Stimulated activated CD4-positive, alpha-beta T cell treated with anti-CD3 and anti-CD28 coated beads, Interleukin-4, amount 100 ng/mL, for 48 hours (primary cell): ENCODE measurements at regions not wholly inside any gene's neighbourhood (a gene's known extent, or its start where the extent isn't known, plus 50 kb on each side); places are given as distances from the start of the nearest gene placed in this dataset.

ENCODE experiments used
- DNase-seq, 2 donors: peaks; one replicate each; pipeline ENCODE4 v3.0.0-alpha.2; 2020; ENCODE audit warnings: low read depth in 2 of 2

DNA sequence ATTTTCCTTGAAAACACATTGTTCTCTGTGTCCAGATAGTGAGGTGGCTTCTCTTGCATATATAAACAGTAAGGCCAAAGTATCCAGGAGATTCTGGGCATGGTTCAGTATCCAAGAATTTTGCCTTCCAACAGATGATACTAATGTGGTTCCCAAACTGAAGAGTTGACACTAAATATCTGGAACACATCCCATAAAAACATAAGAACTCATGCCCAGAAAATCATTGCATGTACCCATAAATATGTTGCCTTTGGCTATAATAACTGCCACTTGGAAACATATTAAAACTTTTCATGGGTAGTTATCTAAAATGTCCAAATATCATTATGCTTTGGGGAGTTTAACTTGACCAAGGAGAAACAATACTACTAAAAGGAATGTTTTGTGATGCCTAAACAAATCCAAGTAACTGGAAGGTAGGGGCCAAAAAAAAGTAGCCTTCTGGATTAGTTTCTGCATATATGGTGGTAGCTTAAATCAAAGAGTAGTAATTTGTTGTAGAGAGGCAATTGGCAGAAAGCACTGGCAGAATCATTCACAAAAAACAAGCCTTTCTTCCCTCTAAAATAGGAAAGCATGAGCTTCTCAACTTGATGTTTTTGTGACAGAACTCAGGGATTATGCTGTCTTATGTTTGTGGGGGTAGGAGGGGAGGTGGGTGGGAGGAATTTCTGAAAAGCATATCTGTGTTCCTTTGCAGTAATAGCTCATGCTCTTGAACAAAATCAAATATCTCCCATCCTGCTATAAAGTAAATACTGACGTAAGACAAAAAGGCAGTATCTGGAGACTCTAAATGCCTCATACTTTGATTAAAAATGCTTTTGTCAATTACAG is 753.9 kb downstream of the TUSC7 start:
- DNase-seq: no peak

DNA sequence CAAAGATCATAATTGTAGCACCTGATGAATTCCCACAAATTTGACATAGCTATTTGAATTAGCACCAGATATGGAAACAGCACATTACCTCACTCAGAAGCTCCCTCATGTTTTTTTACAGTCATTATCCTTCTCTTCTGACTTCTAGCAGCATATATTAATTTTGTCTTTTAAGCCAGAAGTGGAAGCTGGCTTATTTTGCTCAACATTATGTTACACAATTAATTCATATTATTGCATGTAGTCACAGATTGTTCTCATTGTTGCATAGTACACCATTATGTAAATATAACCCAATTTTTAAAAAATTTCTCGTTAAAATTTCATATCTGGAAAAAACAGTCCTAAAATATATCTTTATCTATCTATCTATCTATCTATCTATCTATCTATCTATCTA is 762.3 kb downstream of the TUSC7 start:
- DNase-seq: no peak

DNA sequence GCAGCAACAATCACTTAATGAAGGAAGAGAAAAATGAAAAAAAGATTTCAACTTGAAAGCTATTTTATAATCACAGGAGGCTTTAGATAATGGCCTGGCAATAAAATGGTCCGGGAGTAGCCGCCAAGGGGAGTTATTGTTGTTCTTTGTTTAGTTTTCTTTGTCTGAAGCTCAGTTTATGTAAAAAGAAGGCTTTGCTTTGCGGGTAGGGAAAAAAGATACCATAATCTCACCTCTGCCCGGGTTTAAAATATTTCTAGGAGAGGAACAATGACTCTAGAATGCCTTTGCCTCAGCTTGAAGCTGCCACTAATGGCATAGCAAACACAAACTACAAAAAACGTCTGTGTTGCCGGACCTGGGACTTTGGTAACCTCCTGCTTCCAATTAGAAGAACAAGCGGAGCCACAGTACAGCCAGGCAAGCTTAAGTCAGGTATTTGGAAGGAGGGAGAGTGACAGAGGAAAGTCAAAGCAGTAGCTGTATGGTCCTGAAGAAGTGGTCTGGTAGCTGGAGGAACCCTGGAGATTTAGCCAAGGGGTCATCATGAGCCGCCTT is 764.5 kb downstream of the TUSC7 start:
- no peak for DNase-seq

DNA sequence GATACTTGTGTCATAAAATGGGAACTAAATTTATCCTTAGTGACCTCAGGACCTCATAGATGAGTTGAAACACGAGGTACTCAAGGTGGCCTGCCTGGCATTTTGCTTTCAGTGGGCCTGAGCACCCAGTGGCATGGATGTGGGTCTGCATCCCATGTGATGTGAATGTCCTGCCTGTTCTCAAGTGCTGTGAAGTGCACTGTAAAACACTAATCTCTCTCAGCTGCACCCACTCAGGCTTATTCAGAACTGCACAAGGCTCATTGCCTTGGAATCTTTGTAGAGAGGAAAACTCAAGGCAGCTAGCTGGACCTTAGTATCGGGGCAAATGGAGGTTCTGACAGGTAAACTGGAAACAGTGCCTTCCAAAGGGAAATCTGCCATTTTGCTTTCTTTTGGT is 767.0 kb downstream of the TUSC7 start:
- DNase-seq: no peak

DNA sequence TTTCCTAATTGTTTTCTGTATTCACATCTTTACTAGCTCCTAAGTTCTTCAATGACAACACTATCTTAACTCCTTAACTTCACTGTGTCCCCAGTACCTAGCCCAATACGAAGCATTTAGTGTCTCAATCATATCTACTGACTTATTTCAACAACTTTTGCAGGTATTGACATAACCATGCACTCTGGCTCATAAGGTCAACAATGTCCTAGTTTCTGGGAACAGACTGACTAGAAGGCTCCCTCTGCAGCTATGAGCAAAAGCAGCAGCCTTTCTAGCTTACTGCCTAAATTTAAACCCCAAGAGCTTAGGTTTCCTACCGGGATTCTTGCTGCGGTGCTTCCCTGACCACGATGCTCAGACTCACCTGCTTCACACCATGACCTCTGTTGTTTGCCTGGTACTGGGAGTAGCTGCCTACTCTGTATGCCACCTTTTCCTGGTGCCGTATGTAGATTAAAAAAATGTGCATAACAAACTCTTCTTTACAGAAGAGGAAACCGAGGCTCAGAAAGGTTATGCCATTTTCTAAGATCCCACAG is 767.7 kb downstream of the TUSC7 start:
- DNase-seq: no peak

DNA sequence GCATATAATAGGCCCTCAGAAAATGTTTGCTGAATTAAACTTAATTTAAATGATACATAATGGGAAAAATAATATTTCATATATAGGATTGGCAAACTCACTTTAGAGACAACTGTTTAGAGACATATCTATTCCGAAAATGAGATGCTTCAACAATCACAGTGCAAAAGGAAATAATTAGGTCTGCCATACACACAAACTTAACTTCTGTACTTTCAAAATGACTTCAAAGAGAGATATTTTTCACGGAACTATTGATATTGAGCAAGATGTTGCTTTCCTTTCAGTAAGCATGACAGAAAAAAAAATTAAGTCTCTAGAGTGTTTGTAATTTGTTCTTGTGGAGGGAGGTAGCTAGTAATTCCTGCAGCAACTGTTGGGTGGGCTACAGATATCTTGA is 769.5 kb downstream of the TUSC7 start:
- no peak for DNase-seq

DNA sequence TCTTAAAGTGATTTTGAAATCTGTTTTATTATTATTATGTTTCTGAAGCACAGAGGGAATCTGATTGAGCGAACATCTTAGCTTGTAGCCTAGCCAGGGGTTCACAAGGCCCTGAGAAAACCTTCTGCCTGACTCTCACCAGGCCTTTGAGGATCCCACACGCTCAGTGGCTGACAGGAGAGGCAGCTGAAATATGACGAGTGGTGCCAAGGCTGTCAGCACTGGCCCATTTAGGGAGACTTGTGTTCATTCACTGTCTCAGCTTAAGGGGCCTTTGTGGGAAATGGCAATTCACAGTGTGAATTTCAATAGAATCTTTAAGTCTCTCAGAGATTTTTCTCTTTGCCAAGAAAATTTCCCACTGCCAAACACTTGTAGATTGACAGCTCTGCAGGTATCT is 770.9 kb downstream of the TUSC7 start:
- no peak for DNase-seq

DNA sequence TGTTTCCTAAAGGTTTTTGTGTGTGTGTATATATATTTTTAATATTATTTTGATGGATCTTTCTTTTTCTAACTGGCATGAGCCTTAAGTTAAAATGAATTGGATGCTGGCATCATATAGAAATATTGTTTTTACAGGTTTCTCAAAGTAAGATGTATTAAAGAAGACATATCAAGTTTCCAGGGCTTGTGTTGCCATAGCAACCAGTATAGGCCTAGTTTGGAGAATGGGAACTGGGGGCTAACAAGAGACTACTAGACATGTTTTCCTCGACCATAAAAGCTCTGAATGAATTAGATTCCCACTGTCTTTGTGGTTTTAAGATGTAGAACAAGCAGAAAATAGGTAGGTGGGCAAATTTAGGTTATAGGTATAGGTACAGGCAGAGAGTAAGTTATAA is 771.4 kb downstream of the TUSC7 start:
- DNase-seq: no peak

DNA sequence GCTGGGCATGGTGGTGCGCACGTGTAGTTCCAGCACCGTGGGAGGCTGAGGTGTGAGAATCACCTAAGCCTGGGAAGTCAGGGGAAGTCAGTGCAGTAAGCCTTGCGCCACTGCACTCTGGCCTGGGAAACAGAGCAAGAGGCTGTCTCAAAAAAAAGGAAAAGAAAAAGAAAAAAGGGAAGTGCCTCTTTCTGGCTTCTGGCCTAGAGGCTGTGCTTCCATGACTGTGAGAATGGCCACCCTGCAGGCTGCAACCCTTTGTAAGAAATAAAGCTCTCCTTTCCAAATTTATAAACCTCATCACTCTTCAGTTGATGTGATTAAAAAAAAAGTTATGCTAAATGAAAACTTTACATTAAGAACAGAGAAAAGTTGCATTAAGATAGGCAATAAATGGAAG is 774.3 kb downstream of the TUSC7 start:
- no peak for DNase-seq

DNA sequence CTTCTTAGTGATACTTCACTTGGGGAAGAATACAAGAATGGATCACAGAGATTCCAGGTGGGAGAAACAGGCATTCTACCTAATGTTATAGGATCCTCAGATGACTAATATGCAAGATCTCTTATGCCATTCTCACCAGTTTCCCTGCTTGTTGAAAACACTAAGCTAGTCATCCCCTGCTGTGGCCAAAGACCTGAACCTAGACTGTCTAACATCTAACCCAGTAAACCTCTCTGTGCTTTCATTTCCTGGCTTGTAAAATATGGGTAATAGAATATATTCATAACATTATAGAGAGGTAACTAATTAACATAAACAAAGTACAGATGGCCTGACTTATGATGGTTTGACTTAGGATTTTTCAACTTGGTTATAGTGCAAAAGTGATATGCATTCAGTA is 776.3 kb downstream of the TUSC7 start:
- no peak for DNase-seq

DNA sequence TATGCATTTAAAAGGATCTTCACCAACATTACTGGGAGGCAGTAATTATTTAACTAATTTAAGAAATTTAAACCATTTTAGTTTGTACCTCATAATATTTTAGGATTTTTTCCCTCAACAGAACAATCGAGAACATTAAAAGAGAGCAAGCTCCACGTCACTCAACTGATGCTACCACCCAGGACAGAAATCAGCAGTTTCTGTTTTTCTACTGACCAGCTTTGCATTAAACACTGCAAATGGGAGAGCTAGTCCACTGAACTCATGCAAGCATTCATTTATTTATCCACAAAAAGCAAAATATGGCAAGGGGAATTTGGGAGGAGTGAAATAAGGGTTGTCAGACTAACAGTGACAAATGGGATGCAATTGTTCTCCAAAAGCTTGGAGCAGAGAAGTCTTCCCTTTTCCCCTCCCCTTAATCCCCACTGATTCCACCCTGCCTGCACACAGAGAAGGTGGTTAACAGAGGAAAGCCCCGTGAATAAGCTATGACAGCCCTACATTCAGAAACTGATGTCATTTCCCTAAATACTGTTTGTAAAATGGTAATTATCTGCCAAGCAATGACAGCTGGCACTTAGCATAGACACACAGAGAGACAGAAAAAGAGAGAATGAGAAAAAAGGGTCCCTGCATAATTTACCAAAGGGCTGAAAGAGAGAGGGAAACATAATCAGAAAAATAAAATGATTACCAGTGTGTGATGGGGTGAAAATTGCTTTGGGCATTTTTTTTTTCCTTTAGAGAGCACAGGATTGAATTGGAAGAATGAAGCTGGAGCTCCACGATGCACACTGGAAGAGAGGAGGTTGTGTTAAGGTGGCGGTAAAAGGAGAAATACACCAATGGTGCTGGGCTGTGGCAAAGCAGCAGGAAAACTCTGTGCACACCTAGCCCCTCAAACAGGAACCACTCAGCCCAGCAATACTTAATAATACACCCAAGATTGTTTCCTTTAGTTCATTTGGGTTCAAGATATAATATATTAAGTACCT is 777.4 kb downstream of the TUSC7 start:
- DNase-seq: no peak

DNA sequence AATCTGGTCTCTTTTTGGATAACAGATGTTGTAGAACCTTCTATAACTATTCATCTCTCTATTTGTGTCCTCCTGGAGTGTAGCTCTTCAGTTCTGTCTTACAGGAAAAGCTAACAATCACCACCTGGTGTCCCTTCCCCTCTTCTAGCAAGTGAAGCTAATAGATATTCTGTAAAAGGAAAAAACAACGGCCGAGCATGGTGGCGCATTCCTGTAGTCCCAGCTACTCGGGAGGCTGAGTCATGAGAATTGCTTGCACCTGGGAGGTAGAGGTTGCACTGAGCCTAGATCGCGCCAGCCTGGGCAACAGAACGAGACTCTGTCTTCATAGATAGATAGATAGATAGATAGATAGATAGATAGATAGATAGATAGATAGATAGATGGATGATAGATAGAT is 779.4 kb downstream of the TUSC7 start:
- DNase-seq: no peak

DNA sequence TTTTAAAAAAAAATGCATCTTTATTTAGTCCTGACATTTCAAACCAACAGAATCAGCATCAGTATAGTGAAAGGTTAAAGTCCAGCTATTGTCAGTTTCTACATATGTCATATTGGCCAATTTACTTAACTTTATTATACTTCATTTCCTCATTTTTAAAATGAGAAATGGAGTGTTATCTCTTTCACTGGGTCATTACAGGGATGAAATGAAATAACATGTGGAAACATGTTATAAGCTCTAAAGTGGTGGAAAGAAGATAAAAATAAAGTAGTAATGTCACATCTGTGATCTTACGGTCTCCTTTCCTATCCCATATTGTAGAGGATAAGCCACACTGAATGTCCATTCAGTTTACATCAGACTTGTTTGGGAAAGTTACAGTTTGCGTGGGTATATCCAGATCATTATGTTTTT is 780.1 kb downstream of the TUSC7 start:
- no peak for DNase-seq

DNA sequence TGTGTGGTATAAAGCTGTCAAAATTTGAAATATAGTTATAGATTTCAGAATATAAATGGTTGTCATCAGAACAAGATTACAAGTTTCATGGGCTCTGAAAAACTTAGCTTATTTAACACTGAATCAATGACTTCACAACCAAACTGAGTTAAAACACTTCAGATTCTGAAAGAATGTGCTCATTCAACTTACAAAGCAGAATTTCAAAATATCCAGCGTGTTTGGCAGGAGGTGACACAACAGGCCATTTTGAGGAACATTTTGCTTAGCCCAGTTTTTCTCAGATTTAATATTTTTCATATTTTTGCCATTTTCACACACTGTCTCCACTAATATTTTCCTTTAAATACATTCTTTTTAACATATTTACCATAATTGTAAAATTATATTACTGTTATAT is 781.1 kb downstream of the TUSC7 start:
- no peak for DNase-seq

DNA sequence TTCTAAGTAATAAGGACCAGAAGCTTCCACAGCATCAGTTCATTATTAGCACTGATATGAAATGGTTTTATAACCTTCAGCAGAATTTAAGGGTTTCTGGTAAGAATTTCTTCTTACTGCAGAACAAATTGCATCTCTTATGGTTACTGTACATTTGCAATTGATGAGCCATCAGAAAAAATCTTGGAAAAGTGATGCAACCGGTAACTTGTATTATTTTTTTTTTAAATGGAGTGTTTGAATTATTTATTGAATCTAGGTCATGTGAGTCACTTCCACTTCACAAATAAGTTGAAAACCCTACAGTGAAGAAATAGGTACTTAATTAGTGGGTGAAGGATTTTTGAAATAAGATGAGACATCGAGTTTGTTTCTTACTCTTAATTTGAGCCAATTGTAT is 786.0 kb downstream of the TUSC7 start:
- DNase-seq: no peak

DNA sequence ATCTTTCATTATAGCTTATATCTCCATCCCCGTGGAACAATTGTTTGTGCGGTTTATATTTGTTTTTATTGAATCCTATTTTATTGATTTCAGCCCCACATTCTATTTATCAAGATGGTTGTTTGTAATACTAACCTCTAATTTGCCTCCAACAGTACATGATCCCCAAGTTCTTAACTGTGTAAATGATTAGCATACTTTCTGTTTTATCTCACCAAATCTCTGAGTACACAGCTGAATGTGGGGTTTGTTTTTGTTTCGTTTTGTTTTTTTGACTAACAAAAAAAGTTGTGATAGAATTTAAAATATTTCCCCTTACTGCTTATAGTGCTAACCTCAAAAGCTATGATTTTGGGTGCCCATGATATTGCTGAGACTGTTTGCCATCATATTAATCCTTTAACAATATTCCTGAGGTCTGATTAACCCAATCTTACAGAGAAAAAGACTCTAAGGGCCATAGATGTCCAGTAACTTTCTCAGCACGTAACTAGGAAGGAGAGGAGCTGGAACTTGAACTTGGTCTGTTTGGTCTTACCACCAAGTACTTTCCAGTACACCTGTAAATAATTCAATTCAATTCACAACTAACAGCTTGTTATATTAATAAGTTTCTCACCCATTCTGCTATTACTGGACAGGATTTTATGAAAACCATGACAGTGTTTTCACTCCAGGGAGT is 789.8 kb downstream of the TUSC7 start:
- DNase-seq: no peak

DNA sequence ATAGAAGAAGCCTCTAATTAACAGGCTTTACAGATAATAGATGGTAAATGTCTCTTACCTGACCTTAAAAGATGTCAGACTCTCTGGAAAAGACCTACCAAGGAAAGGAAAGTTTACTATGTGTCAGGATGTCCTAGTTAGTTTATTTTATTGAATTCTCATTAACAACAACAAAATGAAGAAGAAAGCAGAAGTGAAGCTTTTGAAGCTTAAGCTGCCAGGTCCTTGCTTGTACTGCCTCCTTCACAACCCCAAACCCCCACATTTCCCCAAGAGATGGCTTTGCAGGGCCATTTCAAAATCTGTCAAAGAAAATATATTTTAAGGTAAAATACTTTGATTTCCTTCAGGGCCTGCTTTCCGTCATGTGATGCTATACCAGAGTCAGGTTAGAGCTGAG is 798.4 kb downstream of the TUSC7 start:
- no peak for DNase-seq

DNA sequence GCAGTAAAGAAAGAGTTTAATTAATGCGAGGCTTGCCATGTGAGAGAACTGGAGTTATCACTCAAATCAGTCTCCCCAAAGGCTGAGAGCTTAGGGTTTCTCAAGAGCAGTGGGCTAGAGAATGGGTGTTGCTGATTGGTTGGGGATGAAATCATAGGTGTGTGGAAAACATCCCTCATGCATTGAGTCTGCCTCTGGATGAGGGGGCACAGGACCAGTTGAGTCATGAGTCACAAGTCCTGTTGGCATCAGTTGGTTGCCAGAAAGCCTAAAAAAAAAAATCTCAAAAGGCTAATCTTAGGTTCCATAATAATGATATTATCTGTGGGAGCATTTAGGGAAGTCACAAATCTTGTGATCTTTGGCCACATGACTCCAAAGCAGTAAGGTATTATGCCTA is 800.3 kb downstream of the TUSC7 start:
- no peak for DNase-seq

DNA sequence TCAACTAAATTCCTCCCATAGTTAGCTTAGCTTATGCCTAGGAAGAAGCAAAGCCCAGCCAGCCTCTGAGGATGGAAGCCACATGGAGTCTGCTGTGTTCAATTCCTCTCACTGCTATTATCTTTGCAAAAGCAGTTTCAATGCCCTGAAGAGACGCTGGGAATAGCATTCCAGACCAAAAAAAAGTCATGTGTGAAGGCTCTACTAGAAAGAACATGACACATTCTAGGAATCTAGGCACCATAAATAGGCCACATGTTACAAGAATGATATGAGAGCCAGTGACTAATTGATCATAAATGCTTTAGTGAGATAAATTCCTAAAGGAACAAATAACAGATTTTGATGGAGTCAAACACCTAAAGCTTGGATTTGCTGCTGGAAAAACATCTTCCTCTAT is 800.8 kb downstream of the TUSC7 start:
- no peak for DNase-seq

DNA sequence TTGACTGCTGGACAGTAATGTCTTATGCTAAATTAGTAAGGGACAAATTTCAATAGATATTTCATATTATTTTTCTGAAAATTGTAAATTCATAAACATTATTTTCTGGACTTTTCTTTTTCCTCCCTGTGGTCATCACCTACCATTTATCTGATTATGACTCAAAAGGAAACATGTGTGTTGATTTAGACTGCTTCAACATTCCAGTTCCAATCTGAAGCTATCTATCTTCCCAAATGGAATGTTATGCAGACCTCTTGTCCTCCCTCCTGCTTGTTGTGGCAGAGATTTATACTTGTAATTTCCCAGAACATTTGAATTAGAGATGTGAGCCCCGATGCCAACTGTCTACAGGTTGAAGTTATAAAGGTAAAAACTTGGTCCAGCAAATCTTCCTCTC is 803.4 kb downstream of the TUSC7 start:
- DNase-seq: no peak

DNA sequence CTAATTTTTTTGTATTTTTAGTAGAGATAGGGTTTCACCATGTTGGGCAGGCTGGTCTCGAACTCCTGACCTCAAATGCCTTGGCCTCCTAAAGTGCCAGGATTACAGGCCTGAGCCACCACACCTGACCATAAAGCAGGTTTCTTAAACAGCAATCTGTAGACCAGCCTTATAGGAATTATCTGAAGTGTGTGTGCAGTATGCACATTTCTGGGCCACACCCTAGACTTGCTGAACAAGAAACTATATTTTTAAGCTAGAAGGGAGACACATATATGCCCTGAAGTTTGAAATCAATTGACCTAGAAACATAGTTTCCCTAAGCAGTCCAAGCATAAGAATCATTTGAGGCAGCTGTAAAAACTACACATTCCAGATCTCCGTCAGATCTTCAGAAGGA is 805.7 kb downstream of the TUSC7 start:
- DNase-seq: no peak

DNA sequence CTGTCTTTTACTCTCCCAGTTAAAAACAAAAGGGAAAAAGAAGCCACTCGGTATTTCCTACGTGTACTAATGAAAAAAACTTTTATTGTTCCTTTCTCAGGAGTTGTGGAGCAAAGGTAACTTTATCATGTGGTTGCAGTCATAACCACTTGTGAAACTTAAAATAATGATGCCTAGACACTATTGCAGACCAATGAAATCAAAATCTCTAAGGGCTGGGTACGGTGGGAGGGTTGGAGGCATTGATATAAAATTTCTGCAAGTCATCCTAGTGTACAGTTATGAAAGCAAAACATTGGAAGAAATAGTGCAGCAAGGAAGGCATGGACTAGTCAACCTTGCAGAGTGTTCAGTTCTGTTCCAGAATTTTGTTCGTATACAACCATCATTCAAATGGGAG is 808.8 kb downstream of the TUSC7 start:
- no peak for DNase-seq
